HG03159 (cell line): ENCODE measurements at regions not wholly inside any gene's neighbourhood (a gene's known extent, or its start where the extent isn't known, plus 50 kb on each side); places are given as distances from the start of the nearest gene placed in this dataset.

Experiments used
- ATAC-seq: cut with Tn5 transposase; IDR thresholded peaks from one replicate; pipeline ENCODE4 v1.9.1; 2021; ENCODE audit warnings: mild to moderate bottlenecking, moderate library complexity; ENCODE audit not compliant: unreplicated experiment

DNA sequence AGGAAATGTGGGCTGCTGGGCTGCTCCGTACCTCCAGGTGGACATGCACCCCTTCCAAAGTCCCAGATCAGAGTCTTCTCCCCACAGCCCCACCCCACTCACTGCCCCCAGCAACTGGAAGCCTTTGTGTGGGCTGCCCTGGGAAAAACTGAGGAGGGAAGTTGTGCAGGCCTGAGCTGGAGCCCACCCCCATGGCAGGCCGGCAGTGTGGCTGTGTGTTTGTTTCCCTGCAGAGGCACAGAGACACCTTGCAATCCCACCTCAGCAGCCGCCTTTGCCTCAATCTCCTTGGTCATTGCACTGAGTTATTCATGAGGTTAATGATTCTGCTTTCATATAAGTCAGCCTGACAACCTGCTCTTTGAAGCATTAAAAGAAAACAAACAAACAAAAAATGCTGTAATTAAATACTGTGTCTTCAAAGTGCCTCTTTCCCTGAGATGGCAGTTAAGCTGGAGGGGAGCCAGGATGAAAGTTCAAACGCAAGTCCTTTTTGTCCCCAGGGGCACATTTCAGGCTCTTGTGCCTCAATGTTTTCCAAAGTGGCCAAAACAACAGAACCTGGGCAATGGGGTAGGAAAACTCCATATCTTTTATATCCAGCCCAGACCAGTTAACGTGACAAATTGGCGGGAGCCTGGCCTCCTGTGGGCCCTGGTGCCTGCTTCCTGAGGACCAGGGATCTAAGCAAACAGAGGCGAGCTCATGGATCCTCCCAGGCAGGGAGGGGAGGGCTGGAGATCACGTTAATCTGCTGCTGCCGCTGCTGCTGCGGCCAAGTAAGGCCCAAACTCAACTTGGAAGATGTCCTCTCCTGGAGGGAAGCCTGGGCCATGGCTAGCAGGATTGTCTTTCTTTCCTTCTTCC, 51.9 kb upstream of the TSPAN11 start:
- no peak for ATAC-seq

DNA sequence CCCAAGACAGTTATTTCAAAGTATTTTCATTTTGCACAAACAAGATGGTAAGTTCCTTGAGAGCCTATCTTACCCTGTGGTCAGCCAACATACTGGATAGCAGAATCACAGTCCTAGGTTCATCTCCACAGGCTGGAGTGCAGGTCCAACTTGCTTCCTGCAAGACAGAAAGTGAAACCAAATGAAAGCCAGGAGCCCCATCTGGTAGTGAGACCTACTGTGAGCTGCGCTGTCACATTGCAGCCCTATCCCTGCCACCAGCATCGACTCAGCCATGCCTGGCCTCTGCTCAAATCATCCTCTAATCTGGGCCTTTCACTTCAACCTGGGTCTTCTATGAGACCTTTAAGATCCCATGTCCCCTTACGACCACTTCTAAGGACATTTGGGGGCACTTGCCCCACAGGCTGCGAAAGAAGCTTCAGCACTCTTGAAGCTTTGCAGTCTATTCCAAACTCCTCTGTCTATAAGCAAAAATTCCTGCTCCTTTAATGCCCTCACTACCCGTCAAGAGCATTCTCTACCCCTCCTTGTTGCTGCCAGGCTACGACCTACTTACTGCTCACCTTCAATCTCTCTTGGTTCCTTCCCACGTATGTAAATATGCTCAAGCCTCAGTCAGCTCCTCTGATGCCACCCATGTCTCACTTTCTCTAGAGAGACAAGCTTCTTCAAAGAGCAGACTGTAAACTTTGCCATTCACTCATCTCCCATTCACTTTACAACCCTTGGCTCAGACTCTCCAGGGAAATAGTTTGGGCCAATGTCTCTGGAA, 55.9 kb upstream of the TSPAN11 start:
- ATAC-seq, result no peak

DNA sequence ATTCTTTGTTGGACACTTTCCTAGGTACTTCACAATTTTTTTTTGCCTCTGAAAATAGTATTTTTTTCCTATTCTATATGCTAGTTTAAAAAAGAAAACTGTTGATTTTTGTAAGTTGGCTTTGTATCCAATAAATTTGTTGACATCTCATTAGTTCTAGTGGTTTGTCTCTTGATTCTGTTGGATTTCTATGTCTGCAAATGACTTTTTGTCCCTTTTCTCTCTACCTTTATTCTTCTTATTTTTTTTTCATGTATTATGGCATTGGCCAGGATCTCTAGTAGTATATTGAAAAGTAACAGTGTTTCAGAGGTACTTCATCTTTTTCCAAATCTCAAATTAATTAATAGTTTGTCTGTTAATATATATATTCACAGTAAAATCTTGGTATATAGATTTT, 59.1 kb upstream of the TSPAN11 start:
- no peak for ATAC-seq

DNA sequence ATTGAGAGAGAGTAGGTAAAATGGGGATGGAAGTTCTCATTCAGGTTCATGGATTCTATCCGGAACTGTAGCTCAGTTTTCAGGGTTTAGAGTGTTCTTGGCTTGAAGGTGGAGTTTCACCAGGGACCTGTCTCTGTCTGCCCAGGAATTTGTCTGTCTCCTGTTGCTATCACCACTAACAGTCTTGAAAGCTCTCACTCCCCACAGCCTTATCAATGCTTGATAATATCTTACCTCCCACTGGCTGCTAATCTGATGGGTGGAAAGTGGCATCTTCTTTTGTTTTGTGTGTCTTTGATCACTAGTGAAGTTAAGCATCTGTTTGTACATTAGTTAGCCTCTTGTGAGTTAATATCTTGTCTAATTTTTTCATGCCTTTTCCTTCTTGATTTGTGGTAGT, 60.3 kb upstream of the TSPAN11 start:
- ATAC-seq, result no peak

DNA sequence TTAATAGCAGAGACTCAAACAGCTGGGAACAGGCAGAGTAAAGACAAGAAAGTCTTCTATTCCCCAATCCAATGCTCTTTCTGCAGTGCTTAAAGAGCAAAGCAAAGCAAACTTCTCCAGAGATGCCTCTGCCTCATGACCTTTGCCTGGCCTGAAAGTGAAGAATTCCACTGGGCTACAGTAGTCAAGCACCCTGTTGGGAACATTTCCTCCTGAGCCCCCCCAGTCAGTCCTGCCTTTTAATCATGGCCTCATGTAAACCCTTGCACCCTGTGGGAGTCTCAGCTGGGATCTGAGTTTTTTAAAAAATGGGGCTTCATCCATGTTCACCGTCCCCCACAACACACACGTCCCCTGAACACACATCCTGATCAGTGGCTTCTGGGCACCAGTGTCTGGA, 62.7 kb upstream of the TSPAN11 start:
- no peak for ATAC-seq

DNA sequence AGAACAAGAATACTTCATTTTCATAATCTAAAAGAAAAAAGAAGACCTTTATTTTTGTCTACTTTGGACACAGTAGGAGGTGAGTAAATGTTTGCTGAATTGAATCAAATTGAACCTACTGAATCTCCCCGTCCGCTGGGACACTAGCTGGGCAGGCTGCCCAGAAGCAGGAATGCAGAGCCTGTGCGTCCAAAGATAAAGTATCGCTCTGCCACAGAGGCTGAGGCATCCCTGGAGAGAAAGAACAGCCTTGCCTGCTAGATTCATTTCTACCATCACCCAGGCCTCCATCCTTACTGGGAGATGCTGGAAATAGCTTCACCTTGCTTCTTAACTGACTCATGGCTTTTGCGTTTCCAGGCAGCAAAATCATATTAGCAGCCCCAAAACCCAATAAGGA, 64.1 kb upstream of the TSPAN11 start:
- no peak for ATAC-seq

DNA sequence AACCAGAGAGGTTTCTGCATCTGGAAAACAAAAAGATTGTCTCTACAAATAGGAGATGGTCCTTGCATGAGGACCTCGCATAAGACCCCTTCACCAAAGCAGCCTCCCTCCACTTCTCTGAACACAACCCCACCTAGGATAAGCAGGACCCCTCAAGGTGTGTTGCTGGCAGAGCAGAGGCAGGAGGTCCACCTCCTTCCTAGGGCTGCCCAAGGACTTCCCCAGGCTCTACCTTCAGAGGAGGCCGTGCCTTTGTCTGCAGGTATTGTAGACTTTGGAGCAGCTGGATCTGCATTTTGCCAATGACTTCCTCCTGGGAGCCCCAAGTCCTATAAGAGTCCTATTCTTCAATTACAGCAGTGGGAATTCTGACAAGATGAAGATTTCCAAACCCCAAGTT, 67.3 kb upstream of the TSPAN11 start:
- no peak for ATAC-seq

DNA sequence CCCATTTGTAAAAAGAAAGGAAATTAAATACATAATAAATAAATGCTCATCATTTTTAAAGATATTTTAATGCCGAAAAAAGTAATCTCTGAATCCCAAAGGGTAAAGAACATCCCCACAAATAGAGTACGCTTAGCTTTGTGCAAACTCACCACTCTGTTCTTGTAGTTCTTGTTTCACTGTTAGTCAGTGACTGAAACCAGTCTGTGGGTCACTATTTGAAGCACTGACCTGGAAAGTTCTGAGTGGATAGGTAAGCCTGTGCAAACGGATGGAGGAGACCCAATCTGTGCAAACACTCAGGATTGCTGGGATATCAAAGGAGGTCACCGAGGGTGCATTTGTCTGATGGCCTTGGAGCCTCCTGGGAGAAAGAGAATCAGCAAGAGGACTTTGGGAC, 68.1 kb upstream of the TSPAN11 start:
- ATAC-seq, result no peak

DNA sequence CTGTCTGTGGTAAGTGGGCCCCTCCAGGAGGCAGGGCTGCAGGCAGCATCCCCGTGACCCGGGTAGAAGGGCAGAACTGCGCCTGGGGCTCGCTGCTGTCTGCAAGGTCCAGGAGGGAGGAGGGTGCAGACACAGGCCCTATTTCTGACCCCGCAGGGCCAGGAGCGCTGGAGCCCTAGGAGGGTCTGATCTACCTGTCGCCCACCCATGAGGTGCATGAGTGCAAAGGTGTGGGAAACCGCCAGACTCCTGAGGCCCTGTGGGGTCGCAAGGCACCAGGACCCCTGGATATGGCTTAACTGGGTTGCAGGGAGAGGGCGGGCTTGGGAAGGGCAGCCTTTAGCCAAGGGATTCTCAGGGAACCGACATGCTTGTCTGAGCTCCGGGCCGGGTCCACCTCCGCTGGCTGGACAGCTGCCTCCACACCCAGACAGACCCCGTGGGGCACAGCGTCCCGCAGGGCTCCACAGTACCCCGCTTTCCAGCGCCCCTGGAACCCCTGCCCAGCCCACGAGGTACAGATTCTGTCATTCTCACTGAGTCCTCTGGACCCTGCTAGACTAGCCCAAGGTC, 72.9 kb upstream of the TSPAN11 start:
- no peak for ATAC-seq

DNA sequence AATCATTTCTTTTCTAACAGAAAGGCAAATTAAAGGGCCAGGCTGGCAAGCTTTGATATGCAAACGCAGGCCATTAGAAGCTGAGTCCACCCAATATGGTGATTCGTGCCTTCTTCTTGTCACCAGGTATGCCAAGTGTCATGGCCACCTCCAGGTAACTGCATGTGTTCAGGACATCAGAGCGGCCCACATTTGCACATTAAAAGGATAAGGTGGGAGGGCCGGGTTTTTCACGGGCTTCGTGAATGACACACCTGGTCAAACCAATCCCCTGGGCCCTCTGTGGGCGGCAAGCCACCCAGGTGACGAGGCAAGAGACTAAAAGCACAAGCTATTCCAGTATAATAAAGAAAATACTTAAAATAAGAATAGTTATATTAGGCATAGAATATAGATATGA, 75.9 kb upstream of the TSPAN11 start:
- ATAC-seq, result no peak

DNA sequence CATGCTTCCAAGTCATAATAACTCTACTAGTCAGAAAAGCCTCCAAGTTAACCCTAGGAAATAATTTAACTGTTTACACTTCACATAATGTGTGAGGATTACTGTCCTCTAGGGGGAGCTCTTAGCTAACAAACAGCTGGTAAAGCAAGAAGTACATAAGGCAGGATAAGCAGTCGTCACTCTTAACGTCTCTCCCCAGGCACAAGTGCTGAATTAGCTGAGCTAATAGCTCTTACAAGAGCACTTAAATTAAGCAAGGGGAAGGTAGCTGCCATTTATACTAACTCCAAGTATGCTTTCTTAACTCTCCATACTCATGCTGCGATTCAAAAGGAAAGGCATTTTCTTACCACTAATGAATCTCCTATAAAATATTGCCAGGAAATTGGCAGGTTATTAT, 79.3 kb upstream of the TSPAN11 start:
- no peak for ATAC-seq

DNA sequence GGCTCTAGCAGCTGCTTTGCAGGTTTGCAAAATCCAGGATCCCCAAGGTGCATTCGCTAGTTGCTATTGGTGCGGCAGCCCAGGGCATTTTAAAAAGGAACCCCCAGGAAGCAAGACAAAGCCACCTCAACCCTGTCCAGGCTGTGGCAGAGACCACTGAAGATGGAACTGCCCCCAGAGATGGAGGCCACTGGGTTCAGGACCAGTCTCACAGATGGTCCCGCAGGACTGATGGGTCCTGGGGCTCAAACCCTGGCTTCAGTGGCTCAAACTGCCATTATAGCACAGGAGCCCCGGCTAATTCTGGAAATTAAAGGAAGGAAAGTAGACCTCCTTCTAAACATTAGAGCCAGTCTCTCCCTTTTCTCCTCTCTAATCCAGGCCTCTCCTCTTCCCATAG, 79.8 kb upstream of the TSPAN11 start:
- ATAC-seq, result no peak

DNA sequence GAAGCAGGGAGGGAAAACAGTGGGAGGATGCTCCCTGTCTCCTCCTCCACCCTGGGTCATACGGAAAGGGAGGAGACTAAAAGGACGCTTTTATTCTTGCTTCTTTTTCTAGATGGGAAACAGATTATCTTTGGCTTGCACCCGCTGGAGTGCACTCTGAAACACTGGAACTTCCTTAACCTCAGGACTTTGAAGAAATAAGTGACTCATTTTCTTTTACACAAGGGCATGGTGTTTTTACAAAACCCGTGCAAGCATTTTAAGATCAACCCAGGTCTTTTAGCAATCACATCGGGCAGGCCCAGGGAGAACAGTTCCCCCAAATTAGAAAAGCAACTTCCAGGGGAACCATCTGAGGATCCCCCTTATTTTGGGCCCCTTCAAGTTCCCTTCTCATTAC, 80.9 kb upstream of the TSPAN11 start:
- ATAC-seq, result no peak

DNA sequence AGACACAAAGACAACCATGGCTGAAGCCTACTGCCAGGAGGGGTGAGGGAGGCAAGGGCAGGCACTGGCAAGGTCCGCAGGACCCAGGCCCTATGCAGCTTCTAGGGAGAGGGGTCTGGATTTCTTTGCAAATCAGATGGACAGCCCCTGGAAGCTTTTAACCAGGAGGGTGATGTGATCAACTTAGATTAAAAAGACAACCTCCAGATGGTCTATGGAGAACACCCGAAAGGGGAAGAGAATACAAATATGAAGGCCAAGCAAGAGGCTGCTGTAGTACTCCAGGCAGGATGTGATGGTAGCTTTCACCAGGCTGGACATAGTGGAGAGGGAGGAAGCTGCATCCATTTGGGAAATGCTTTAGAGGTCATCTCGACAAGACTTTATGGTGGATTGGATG, 83.3 kb upstream of the TSPAN11 start:
- no peak for ATAC-seq

DNA sequence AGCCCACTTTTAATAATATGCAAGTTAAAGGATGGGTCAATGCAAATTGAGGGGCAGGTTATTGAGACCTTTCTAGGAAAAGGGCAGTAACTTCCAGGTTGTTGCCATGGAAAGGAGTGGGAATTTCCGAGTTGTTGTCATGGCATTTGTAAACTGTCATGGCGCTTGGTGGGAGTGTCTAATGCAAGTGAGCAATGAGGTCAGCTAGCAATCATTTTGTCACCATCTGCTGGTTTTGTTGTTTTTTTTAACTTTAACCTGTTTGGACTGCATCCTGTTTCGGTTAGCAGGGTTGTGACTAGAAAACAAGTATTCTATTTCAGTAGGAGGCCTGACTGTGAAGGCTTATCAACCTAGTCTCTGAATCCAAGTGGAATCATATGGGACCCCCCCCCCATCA, 85.8 kb upstream of the TSPAN11 start:
- no peak for ATAC-seq

DNA sequence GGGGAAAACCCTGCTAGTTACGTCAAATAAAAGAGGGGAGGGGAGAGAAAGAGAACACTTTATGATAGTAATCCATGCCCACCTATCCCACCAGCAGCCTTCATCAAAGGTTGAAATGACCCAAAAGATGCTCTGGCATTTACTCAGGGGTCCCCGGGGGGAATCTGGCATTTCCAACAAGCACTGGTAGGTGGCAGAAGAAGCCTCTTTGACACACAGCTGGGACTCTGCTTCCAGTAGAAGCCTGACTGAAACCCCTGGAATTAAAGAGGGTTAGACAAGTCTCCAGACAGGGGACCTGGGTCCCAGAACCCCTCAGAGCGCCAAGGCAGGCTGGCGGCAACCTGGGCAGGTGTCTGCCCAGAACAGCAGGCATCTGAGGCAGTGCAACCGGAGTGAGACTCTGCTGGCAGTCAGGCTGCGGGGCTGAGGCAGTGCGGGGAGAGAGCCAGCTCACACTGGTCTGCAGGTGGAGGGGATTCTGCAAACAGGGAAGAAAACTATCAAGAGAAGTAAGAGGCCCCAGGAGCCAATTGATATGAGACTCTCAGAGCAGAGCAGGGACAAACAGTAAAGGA, 85.0 kb upstream of the CAPRIN2 start:
- ATAC-seq, result no peak

DNA sequence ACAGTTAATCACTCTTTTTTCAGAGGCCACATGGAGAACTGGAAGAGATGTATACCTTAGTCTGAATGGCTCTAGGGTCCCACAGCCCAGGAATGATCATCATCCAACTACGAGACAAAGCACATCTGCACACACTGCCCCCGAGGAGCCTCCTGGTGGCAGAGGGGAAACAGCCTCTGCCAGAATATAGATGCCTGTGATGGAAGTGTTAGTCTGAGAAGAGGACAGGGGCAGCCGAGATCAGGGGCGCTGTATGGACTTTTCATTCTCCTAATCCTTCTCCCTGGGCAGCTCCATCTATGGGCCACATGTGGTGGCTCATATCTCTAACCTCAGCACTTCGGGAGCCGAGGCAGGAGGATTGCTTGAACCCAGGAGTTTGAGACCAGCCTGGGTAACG, 82.8 kb upstream of the CAPRIN2 start:
- ATAC-seq, result no peak

DNA sequence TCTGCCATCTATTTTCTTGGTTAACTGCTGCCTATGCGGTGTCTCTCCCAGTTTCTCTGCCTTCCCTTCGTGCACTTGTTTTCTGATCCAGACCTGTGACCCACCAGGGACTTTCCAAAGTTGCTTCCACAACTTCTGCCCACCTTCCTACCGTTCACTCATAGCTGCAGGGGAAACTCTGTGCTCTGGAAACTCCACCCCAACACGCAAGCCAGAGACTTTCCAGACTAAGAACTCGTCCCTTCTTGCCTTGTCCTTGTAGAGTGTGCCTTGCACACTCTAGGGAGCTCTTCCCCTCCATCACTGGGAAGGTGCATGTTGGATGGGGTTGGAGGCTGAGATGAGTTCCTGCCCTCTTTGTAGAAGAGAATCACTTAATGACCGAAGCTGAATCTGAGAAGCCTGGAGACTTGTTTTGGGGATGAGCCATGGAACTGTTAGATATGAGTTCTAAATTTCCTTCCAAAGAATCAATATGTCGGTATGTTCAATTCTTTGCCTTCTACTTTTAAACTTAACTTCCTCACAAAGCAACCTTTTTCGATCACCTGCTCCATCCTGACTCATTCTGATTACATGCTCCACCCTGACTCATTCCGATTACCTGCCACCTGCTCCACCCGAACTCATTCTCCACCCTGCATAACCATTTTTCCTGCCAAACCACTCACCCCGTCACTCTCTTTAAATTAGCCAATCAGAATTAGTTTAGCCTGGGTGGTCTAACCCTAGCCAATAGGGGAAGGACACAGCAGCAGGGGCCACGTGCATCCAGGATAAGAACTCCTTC, 82.1 kb upstream of the CAPRIN2 start:
- ATAC-seq, result no peak

DNA sequence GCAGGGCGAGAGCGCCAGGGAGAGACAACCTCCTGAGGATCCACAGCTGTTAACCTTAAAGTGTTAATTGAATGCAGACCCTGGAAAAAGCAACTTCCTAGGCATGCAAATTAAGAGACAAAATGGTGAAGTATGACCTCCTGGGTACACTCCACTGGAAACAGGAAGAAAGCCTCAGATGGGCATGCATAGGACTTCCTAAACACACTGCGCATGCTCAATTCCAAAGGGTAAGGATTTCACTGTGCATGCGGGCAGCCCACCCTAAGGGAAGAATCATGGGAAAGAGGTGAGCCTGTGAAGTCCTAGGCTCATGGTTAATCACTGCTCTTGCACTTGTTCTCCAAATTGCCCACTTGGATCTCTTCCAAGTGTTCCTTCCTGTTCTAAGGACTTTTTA, 80.5 kb upstream of the CAPRIN2 start:
- ATAC-seq, result no peak

DNA sequence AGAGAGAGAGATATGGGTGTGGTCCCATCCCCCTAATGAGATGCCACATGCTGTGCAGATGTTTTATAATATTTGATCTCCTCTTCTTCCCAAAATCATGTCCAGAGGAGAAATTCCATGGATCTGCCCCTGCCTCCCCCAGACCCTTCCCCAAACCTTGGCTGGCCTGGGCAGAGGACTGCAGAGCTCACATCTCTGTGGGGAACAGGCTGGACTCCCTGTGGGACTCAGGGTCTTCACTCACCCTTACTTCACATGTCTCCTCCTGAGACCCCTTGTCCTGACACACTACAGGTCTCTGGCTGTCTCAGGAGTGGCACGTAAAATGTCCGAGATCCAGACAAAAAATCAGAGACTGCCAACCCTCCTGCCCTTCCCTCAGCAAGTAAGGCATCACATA, 76.0 kb upstream of the CAPRIN2 start:
- ATAC-seq, result no peak

DNA sequence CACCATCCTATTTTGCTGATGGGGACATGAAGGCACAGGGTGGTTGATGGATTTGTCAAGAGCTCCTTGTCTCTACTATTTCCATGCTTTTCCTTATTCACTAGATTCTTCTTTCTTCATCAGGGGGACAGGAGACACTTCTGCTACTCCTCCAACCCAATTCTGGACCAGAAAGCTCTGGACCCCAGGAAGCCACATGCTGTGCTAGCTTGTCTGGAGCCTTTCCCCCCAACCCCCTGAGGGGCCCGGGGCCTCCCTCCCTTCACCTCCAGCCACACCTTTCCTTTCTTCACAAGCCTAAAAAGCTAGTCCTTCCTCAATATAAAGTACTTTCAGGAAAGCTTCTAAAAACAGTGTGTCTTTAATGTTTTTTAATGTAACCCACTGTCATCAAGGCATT, 75.1 kb upstream of the CAPRIN2 start:
- no peak for ATAC-seq
